ENCODE measurements at regions not wholly inside any gene's neighbourhood (a gene's known extent, or its start where the extent isn't known, plus 50 kb on each side); places are given as distances from the start of the nearest gene placed in this dataset.

DNA sequence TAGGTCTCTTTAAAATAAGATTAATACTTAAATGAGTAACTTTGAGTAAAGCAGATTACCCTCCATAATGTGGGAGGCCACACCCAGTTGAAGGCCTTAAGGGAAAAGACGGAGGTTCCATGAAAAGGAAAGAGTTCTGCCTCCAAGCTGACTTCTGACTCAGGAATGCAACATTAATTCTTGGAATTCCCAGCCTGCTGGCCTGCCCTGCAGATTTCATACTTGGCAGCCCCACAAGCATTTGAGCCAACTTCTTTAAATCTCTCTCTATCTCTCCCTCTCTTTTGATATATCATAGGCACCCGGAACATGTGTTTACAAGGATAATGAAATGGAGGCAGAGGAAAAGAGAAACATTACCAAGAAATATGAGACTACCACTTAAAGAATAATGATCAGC lies 902.3 kb upstream of the MIR17HG start:
- no peak overlapping the region for H2AFZ ChIP-seq (ENCODE audit: low read depth, low read length)
- BruUV-seq (replicated peaks) = no TSS peak
- FAIRE-seq = no peak
- H3K9me3 ChIP-seq (replicated peaks; ENCODE audit: control insufficient read depth, insufficient read depth, low read depth, low read length) = peaks cover 4% of the 10 kb centered on the region; the same call in 1 of the 2 replicates
- H3K27ac ChIP-seq (ENCODE audit: extremely low read depth, low read depth, low read length) = no peak overlapping the region
- TF ChIP-seq PTTG1 (tag; IDR thresholded peaks at IDR 0.05; ENCODE audit: low read depth) (no peak), MYC (IDR thresholded peaks at IDR 0.05; ENCODE audit: low read depth, low read length) (no peak), MYC (CRISPR knock-in tag; IDR thresholded peaks at IDR 0.05; ENCODE audit: borderline replicate concordance, low read depth) (no peak), MBD2 (IDR thresholded peaks at IDR 0.05; ENCODE audit: borderline replicate concordance, low read depth) (no peak), POLR2A (conservative IDR thresholded peaks at IDR 0.05) (no peak), ZNF253 (CRISPR knock-in tag; conservative IDR thresholded peaks at IDR 0.05) (no peak), NUFIP1 (IDR thresholded peaks at IDR 0.05; ENCODE audit: partially characterized antibody) (no peak)
- TF ChIP-seq, protein P1, sequence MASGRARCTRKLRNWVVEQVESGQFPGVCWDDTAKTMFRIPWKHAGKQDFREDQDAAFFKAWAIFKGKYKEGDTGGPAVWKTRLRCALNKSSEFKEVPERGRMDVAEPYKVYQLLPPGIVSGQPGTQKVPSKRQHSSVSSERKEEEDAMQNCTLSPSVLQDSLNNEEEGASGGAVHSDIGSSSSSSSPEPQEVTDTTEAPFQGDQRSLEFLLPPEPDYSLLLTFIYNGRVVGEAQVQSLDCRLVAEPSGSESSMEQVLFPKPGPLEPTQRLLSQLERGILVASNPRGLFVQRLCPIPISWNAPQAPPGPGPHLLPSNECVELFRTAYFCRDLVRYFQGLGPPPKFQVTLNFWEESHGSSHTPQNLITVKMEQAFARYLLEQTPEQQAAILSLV (tag; IDR thresholded peaks at IDR 0.05) = no peak
- TF ChIP-seq, protein P2, sequence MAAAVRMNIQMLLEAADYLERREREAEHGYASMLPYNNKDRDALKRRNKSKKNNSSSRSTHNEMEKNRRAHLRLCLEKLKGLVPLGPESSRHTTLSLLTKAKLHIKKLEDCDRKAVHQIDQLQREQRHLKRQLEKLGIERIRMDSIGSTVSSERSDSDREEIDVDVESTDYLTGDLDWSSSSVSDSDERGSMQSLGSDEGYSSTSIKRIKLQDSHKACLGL (CRISPR knock-in tag; IDR thresholded peaks at IDR 0.05; ENCODE audit: borderline replicate concordance, poor library complexity, severe bottlenecking) = no peak
- H3K79me2 ChIP-seq (ENCODE audit: control insufficient read depth, insufficient read depth, low read length) = no peaks in the 10 kb centered on the region
- no peak for DNase-seq (ENCODE audit: extremely low read depth in 1 of 4, low spot score in 3 of 4)
- H4K20me1 ChIP-seq (replicated peaks; ENCODE audit: control insufficient read depth, insufficient read depth, low read length) = no peaks in the 10 kb centered on the region
- no peaks in the 10 kb centered on the region for H3K36me3 ChIP-seq (ENCODE audit: control insufficient read depth, insufficient read depth, low read length)
- no peaks in the 10 kb centered on the region for H3K27me3 ChIP-seq (ENCODE audit: control insufficient read depth in 2 of 2, insufficient read depth in 2 of 2, low read length in 2 of 2)
- no peaks in the 10 kb centered on the region for H3K4me1 ChIP-seq (replicated peaks in 1 of 2; ENCODE audit: control insufficient read depth in 2 of 2, insufficient read depth in 2 of 2, low read length in 2 of 2)
- no peak overlapping the region for H3K9ac ChIP-seq (ENCODE audit: insufficient read depth in 1 of 2, low read depth in 2 of 2, low read length in 2 of 2)
- intact Hi-C loops (cut with micrococcal nuclease) = no loop called here
- H3K4me3 ChIP-seq = no peak overlapping the region
- in situ Hi-C loops (cut with MboI) = no loop called here
- no peaks in the 10 kb centered on the region for H3K9me1 ChIP-seq (ENCODE audit: control insufficient read depth, insufficient read depth, low read length)
- POLR2A ChIA-PET = no interaction called here
- no peak overlapping the region for H3K4me2 ChIP-seq (ENCODE audit: insufficient read depth, low read length)
- 0% methylated on average over 2 of the region's 2 CpGs for WGBS (ENCODE audit: insufficient coverage, low coverage, missing lambda C conversion rate)
- ATAC-seq = no peak
- CTCF ChIA-PET (ENCODE audit: low intra/inter-chr PET ratio) = no interaction called here

Measured in K562 (cell line).